ENCODE measurements at regions not wholly inside any gene's neighbourhood (a gene's known extent, or its start where the extent isn't known, plus 50 kb on each side); places are given as distances from the start of the nearest gene placed in this dataset.

GRCh38 chr11:129578006-129578405, 202.4 kb downstream of the BARX2 start:
- 78 to 91% (median 86%) methylated on average over 4 of the region's 4 CpGs for WGBS, 5 donors
- no peaks in the 10 kb centered on the region for H3K36me3 ChIP-seq
- DNase-seq, result no peak
- H3K4me1 ChIP-seq, result no peaks in the 10 kb centered on the region
- peaks cover 0 to 28% (median 17%) of the 10 kb centered on the region in 8 donors for H3K9me3 ChIP-seq
- intact Hi-C loops (cut with DNase I; ENCODE audit: low total_unique reads), result no loop called here
- no peak overlapping the region for H3K27ac ChIP-seq
- H3K4me3 ChIP-seq, result no peak overlapping the region
- peaks cover 0 to 12% (median 0%) of the 10 kb centered on the region in 7 donors for H3K27me3 ChIP-seq (replicated peaks in 1 of 7)
- TF ChIP-seq, protein P1, sequence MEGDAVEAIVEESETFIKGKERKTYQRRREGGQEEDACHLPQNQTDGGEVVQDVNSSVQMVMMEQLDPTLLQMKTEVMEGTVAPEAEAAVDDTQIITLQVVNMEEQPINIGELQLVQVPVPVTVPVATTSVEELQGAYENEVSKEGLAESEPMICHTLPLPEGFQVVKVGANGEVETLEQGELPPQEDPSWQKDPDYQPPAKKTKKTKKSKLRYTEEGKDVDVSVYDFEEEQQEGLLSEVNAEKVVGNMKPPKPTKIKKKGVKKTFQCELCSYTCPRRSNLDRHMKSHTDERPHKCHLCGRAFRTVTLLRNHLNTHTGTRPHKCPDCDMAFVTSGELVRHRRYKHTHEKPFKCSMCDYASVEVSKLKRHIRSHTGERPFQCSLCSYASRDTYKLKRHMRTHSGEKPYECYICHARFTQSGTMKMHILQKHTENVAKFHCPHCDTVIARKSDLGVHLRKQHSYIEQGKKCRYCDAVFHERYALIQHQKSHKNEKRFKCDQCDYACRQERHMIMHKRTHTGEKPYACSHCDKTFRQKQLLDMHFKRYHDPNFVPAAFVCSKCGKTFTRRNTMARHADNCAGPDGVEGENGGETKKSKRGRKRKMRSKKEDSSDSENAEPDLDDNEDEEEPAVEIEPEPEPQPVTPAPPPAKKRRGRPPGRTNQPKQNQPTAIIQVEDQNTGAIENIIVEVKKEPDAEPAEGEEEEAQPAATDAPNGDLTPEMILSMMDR (IDR thresholded peaks at IDR 0.05 in 8 of 11, conservative IDR thresholded peaks at IDR 0.05 in 3 of 11), result no peak
- TF ChIP-seq POLR2AphosphoS5 (IDR thresholded peaks at IDR 0.05), result no peak
- TF ChIP-seq POLR2A (IDR thresholded peaks at IDR 0.05), result no peak

- Histone ChIP-seq H3K27me3 (replicated peaks in 1 of 7) (peaks cover 0 to 12% (median 0%) of the 10 kb centered on the region in 7 donors), H3K36me3 (no peaks in the 10 kb centered on the region), H3K4me1 (no peaks in the 10 kb centered on the region), H3K27ac (no peak overlapping the region), H3K4me3 (no peak overlapping the region), H3K9me3 (peaks cover 0 to 5% (median 0%) of the 10 kb centered on the region in 8 donors)
- no peak for TF ChIP-seq POLR2AphosphoS5 (IDR thresholded peaks at IDR 0.05)
- intact Hi-C loops (cut with DNase I; ENCODE audit: low total_unique reads), result no loop called here
- 82 to 91% (median 91%) methylated on average over 9 to 10 of the region's 10 CpGs for WGBS, 5 donors
- DNase-seq, result no peak
Measured at GRCh38 chr11:129580278-129580677, 204.6 kb downstream of the BARX2 start.

DNA sequence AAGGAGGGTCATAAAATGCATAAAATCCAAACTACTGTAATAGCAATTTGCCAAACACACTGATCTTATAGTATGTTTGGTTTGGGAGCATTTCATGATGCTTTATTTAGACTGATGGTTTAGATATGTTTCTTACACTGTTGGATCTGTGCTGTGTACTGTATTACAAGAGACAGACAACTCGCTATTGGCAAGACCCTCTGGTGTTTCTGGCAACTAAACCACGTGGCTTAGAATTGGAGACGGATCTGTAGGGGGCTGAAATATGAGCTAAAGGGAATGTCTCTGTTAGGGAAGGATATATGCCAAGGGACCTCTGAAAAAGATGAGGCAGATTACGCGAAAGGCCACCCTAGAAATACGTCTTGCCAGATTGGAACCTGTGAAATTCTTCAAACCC, 208.7 kb downstream of the BARX2 start:
- no peak overlapping the region for H3K27ac ChIP-seq
- H3K36me3 ChIP-seq, result no peaks in the 10 kb centered on the region
- no peaks in the 10 kb centered on the region for H3K4me1 ChIP-seq
- H3K4me3 ChIP-seq, result no peak overlapping the region
- intact Hi-C loops (cut with DNase I; ENCODE audit: low total_unique reads), result no loop called here
- no peak for DNase-seq
- H3K27me3 ChIP-seq (replicated peaks in 1 of 7), result peaks cover 0 to 12% (median 0%) of the 10 kb centered on the region in 7 donors
- whole genome bisulfite sequencing, 5 donors, result 64 to 78% (median 71%) methylated on average over 6 of the region's 6 CpGs
- TF ChIP-seq, protein P1 (IDR thresholded peaks at IDR 0.05 in 8 of 11, conservative IDR thresholded peaks at IDR 0.05 in 3 of 11), result no peak
- TF ChIP-seq POLR2A (IDR thresholded peaks at IDR 0.05) (no peak), POLR2AphosphoS5 (IDR thresholded peaks at IDR 0.05) (no peak)
- H3K9me3 ChIP-seq, result no peaks in the 10 kb centered on the region

DNA sequence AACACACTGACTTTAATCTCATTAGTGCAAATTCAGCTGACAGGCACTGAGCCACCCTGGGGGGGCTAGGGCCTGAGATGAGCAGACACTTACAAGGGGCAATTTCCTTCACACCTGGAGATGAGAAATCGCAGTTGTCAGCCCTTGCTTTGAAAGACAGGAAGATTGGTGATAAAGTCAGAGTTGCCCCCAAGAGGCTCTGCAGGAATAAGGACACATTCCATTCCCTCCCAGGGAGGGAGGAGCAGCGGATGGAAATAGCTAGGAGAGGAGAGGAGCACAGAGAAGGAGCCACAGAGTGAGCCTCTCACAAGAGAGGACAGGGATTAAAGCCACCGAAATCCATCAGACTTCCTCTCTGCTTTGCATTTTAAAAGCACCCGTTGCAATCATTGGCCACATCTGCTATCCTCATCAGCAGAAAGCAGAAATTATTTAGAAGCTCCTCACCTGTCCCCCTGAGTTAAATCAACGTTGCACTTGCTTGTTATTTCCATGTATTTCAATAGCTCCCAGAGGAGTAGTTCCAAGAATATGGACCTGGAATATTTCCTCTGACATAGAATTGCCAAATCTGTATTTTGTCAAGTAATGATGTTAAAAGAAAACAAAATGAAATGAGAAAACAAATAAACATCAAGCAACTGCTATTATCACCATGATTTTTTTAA, 213.7 kb downstream of the BARX2 start:
- Histone ChIP-seq H3K4me1 (no peaks in the 10 kb centered on the region), H3K4me3 (no peak overlapping the region), H3K36me3 (no peaks in the 10 kb centered on the region), H3K9me3 (no peaks in the 10 kb centered on the region), H3K27ac (no peak overlapping the region), H3K27me3 (replicated peaks in 1 of 7) (peaks cover 0 to 6% (median 0%) of the 10 kb centered on the region in 7 donors)
- no peak for DNase-seq
- intact Hi-C loops (cut with DNase I; ENCODE audit: low total_unique reads), result no loop called here
- TF ChIP-seq POLR2A (IDR thresholded peaks at IDR 0.05) (no peak), POLR2AphosphoS5 (IDR thresholded peaks at IDR 0.05) (no peak)
- TF ChIP-seq, protein P1 (IDR thresholded peaks at IDR 0.05 in 8 of 11, conservative IDR thresholded peaks at IDR 0.05 in 3 of 11), result no peak
- 4 to 7% (median 5%) methylated on average over 5 of the region's 5 CpGs for WGBS, 5 donors

Data from spleen (tissue), 11 donors.